ENCODE measurements at regions not wholly inside any gene's neighbourhood (a gene's known extent, or its start where the extent isn't known, plus 50 kb on each side); places are given as distances from the start of the nearest gene placed in this dataset.
"Not testable (repeated sequence)": the region's sequence is repeated elsewhere in the genome, so short reads cannot be mapped to it uniquely, and the experiment has no call there.

GRCh38 chr17:22202702-22203101 is 510.4 kb downstream of the KCNJ18 start:
- TF ChIP-seq CTCF (IDR thresholded peaks at IDR 0.05) (no peak), POLR2A (IDR thresholded peaks at IDR 0.05) (no peak)
- H3K36me3 ChIP-seq (replicated peaks in 1 of 2) = no peaks in the 10 kb centered on the region
- intact Hi-C loops (cut with DNase I) = no loop called here
- no peak for DNase-seq
- no peaks in the 10 kb centered on the region for H3K27me3 ChIP-seq
- no peaks in the 10 kb centered on the region for H3K9me3 ChIP-seq (replicated peaks in 1 of 3)
- no peak overlapping the region for H3K4me3 ChIP-seq
- no peaks in the 10 kb centered on the region for H3K4me1 ChIP-seq (replicated peaks in 1 of 2)
- WGBS, 4 donors = 90 to 91% (median 91%) methylated on average over 20 of the region's 20 CpGs
- H3K27ac ChIP-seq = no peak overlapping the region

GRCh38 chr17:22203208-22203715 is 510.9 kb downstream of the KCNJ18 start:
- no peak for DNase-seq
- H3K9me3 ChIP-seq (replicated peaks in 1 of 3) = no peaks in the 10 kb centered on the region
- no peaks in the 10 kb centered on the region for H3K27me3 ChIP-seq
- no peak overlapping the region for H3K27ac ChIP-seq
- no peak overlapping the region for H3K4me3 ChIP-seq
- no peaks in the 10 kb centered on the region for H3K4me1 ChIP-seq (replicated peaks in 1 of 2)
- 84 to 92% (median 91%) methylated on average over 28 to 29 of the region's 29 CpGs for WGBS, 4 donors
- TF ChIP-seq CTCF (IDR thresholded peaks at IDR 0.05) = no peak
- no peak for TF ChIP-seq POLR2A (IDR thresholded peaks at IDR 0.05)
- intact Hi-C loops (cut with DNase I) = no loop called here
- H3K36me3 ChIP-seq (replicated peaks in 1 of 2) = no peaks in the 10 kb centered on the region

GRCh38 chr17:22204076-22204475 is 511.8 kb downstream of the KCNJ18 start:
- H3K4me3 ChIP-seq; DNase-seq; H3K36me3 ChIP-seq (replicated peaks in 1 of 2); H3K9me3 ChIP-seq (replicated peaks in 1 of 3); intact Hi-C loops (cut with DNase I); H3K27me3 ChIP-seq; H3K4me1 ChIP-seq (replicated peaks in 1 of 2); H3K27ac ChIP-seq: not testable (repeated sequence)
- 76 to 79% (median 78%) methylated on average over 13 of the region's 13 CpGs for WGBS, 4 donors

GRCh38 chr17:22210212-22210611 is 517.9 kb downstream of the KCNJ18 start:
- peak in 1 of 7 donors; percentile 9 for DNase-seq
- intact Hi-C loops (cut with DNase I); H3K4me3 ChIP-seq; H3K27ac ChIP-seq; H3K9me3 ChIP-seq (replicated peaks in 1 of 3); H3K27me3 ChIP-seq; H3K4me1 ChIP-seq (replicated peaks in 1 of 2); H3K36me3 ChIP-seq (replicated peaks in 1 of 2): not testable (repeated sequence)
- WGBS, 4 donors = 85 to 86% (median 85%) methylated on average over 12 of the region's 12 CpGs

- H3K9me3 ChIP-seq (replicated peaks in 1 of 3); H3K27ac ChIP-seq; H3K4me1 ChIP-seq (replicated peaks in 1 of 2); H3K4me3 ChIP-seq; DNase-seq; H3K27me3 ChIP-seq; intact Hi-C loops (cut with DNase I); H3K36me3 ChIP-seq (replicated peaks in 1 of 2): not testable (repeated sequence)
- WGBS, 4 donors = 59 to 77% (median 73%) methylated on average over 4 of the region's 4 CpGs
These were observed 520.8 kb downstream of the KCNJ18 start for GRCh38 chr17:22213169-22213568.

- no peaks in the 10 kb centered on the region for H3K36me3 ChIP-seq (replicated peaks in 1 of 2)
- no peak overlapping the region for H3K27ac ChIP-seq
- no peaks in the 10 kb centered on the region for H3K9me3 ChIP-seq (replicated peaks in 1 of 3)
- WGBS, 4 donors = 32 to 68% (median 34%) methylated on average over 23 to 27 of the region's 27 CpGs
- no peaks in the 10 kb centered on the region for H3K4me1 ChIP-seq (replicated peaks in 1 of 2)
- intact Hi-C loops (cut with DNase I) = no loop called here
- no peaks in the 10 kb centered on the region for H3K27me3 ChIP-seq
- DNase-seq = peak in 1 of 7 donors; percentile 13
- no peak overlapping the region for H3K4me3 ChIP-seq
- TF ChIP-seq POLR2A (IDR thresholded peaks at IDR 0.05) = no peak
- TF ChIP-seq CTCF (IDR thresholded peaks at IDR 0.05) = no peak
These were observed 524.8 kb downstream of the KCNJ18 start for GRCh38 chr17:22217135-22217534.

Data from adrenal gland (tissue), 9 donors.